LNCaP clone FGC (cell line): ENCODE measurements at regions not wholly inside any gene's neighbourhood (a gene's known extent, or its start where the extent isn't known, plus 50 kb on each side); places are given as distances from the start of the nearest gene placed in this dataset.
A peak's percentile ranks its signal among the peaks of the same experiment; 100 is the strongest.

Source experiments
- DNase-seq: peaks from one replicate; pipeline ENCODE4 v3.0.0-alpha.2; 2011; ENCODE audit warnings: low read depth
- H3K4me3 ChIP-seq: 2 replicates; pipeline ENCODE4 v1.5.1; 2011; ENCODE audit warnings: mild to moderate bottlenecking, low read depth, low read length, control low read depth
- TF ChIP-seq, protein P1 (sequence below): IDR thresholded peaks from 2 replicates; pipeline ENCODE4 v1.5.1; 2012; ENCODE audit warnings: mild to moderate bottlenecking; ENCODE audit not compliant: control insufficient read depth, insufficient read depth; ENCODE audit errors: extremely low read depth

- DNase-seq, result no peak
- H3K4me3 ChIP-seq, result no peak overlapping the region
- TF ChIP-seq, protein P1, sequence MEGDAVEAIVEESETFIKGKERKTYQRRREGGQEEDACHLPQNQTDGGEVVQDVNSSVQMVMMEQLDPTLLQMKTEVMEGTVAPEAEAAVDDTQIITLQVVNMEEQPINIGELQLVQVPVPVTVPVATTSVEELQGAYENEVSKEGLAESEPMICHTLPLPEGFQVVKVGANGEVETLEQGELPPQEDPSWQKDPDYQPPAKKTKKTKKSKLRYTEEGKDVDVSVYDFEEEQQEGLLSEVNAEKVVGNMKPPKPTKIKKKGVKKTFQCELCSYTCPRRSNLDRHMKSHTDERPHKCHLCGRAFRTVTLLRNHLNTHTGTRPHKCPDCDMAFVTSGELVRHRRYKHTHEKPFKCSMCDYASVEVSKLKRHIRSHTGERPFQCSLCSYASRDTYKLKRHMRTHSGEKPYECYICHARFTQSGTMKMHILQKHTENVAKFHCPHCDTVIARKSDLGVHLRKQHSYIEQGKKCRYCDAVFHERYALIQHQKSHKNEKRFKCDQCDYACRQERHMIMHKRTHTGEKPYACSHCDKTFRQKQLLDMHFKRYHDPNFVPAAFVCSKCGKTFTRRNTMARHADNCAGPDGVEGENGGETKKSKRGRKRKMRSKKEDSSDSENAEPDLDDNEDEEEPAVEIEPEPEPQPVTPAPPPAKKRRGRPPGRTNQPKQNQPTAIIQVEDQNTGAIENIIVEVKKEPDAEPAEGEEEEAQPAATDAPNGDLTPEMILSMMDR, result no peak
These were observed 595.2 kb downstream of the MID1IP1 start for GRCh38 chrX:39396358-39396995.

GRCh38 chrX:39397561-39398199 is 596.4 kb downstream of the MID1IP1 start:
- DNase-seq, result no peak
- no peak overlapping the region for H3K4me3 ChIP-seq
- TF ChIP-seq, protein P1, result no peak

GRCh38 chrX:39398215-39398962 is 597.1 kb downstream of the MID1IP1 start:
- DNase-seq, result peak; percentile 18
- no peak overlapping the region for H3K4me3 ChIP-seq

DNA sequence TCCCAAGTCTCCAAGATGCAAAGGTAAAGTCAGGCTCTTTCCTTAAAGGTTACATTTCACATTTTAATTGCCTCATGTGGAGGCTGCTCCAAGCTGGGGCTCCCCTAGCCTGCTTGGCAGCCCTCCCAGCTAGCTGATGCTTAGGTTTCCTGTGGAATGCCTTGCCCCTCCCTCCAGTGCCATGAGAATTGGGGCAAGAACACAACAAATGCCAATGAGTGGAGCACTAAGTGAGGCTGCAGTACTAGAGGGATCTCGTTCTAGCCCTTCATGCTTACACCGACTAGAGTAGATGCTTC is 597.7 kb downstream of the MID1IP1 start:
- no peak overlapping the region for H3K4me3 ChIP-seq
- no peak for DNase-seq
- TF ChIP-seq, protein P1, result no peak

More at GRCh38 chrX:39398215-39398962, 597.1 kb downstream of the MID1IP1 start:
- TF ChIP-seq, protein P1, result no peak

- no peak for DNase-seq
- no peak overlapping the region for H3K4me3 ChIP-seq
- TF ChIP-seq, protein P1, result no peak
These were observed 598.1 kb downstream of the MID1IP1 start for GRCh38 chrX:39399387-39399786.

GRCh38 chrX:39401483-39402110 is 600.3 kb downstream of the MID1IP1 start:
- no peak for DNase-seq
- no peak overlapping the region for H3K4me3 ChIP-seq
- TF ChIP-seq, protein P1, result no peak
